ENCODE measurements at regions not wholly inside any gene's neighbourhood (a gene's known extent, or its start where the extent isn't known, plus 50 kb on each side); places are given as distances from the start of the nearest gene placed in this dataset.

DNA sequence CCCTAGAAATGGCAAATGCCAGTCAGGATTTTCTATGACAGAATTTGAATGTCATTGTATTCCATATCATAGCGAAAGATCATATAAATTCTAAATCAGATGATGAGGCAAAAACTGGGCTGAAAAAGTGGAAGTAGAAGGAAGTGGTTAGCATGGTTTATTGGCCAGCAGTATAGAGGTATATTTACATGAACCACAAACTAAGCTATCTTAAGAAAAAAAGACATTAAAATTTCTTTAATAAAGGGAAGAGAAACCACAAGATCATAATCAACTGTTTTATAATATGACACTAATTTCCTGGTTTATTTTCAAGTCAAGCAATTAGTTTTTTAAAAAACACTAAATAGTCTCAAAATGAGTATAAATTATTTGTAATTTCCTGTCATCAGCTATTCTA lies 123.2 kb upstream of the LRP1B start:
- DNase-seq: no peak

DNA sequence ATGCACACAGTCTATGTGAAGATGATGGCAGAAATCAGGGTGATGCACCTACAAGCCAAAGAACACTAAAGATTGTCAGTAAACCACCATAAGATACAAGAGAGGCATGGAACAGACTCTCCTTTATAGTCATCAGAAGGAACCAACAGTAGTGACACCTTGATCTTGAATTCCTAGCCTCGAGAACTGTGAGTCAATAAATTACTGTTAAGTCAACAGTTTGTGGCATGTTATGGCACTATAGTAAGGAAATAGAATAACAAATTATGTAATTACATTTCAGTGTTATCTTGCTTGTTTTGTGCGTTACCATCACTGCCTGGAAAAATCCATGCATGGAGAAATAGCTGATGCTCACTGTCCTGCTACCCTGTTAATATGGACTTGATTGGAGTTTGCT lies 110.2 kb upstream of the LRP1B start:
- DNase-seq: no peak

DNA sequence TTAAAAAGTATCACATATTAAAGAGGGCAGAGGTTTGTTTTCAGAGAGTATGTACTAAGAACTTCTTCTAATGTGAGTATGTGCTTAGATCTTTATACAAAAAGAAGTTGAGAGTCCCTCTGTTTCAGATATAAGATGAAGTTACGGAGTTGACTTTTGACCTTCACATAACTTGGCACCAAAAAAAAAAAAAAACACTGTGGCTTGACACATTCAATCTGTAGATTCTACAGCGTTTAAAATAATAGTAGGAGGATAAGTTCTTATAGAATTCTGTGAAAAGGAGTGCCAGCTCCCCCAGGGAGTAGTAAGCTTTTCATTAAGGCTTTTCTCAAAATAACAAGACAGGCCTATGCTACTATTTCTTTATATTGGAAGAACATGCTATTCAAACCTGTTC lies 105.4 kb upstream of the LRP1B start:
- DNase-seq: no peak

DNA sequence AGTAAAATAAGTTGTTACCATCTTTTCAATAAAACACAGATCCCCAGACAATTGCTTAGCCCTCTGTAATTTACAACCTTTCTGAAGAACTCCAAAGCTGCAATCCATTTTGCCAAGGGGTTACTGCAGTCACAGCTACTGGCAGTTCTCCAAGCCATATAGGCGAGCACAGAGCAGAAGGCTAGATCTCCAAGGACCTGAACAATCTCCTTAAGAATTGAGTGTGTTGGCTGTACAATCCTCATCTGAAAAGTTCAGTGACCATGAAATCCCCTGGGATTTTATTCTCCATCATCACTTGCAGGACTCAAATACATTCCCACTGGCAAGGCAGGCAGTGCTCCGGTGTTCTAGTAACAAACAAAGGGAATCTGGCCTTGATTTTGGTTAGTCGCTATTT lies 103.9 kb upstream of the LRP1B start:
- DNase-seq: no peak

DNA sequence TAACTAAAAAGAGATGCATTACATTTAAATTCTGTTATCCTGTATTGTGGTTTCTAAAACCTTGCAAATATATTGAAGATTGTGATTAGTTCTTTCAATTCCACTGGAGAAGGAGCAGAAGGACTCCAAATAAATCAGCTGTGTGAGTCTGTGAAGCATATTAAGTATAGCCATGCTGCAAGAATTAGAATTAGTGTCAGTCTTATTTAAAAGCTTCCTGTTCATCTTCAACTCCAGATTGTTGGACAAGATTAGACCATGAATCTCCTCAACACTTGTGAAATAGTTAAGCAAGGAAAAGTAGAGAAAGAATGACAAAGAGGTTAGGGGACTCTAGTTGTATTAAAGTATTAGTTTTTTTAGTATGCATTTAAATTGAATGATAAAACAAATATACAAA lies 92.5 kb upstream of the LRP1B start:
- DNase-seq: no peak

DNA sequence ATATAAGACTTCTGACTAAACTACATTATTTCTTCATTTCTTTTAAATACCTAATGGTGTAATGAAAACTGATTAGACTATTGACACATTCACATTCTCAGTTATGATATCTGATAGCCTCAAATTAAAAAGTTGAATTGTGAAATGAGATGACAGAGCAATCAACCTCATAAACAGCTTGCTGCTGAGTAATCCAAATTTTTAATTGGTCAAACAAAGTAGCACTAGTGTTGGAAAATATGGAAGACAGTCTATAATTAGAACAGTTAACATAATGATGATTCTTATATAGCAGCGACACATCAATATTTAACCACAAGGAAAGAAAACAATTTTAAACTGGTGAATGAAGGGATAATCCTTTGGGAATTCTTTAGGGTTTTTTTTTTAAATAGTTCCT lies 91.9 kb upstream of the LRP1B start:
- no peak for DNase-seq

DNA sequence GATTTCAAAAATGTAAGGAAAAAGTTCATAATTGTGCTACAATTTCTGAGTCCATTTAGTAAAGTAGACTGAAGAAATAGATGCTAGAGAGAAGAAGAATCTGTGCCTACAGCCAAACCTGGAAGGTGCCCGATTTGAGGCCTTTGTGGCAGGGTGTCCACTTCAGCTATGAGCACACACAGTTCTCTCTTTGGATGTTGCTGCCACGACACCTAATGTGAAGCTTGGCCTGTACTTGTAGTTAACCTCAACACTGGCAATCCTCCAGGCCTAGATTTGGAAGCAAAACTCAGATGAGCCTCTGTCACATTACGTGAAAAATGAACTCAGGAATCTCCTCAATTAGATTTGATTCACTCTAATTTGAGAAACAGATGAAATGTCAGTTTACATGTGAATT lies 90.1 kb upstream of the LRP1B start:
- DNase-seq: peak; percentile 3

DNA sequence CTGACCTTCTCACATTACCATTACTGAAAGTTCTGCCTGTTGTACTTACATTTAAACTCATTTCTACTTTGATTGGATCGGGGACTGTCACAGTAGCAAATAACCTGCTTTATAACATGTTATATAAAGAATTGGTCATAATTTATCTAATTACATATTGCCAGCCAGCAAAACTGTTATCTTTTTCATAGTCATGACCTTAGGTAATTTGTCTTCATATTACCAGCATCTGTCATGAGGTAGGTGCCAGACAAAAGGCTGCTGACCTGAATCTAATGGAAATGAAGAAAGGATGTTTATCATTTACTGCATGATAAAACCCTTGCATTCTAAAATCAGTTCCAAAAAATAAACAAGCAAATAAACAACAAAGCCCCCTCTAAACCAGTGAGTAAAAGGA lies 89.4 kb upstream of the LRP1B start:
- no peak for DNase-seq

DNA sequence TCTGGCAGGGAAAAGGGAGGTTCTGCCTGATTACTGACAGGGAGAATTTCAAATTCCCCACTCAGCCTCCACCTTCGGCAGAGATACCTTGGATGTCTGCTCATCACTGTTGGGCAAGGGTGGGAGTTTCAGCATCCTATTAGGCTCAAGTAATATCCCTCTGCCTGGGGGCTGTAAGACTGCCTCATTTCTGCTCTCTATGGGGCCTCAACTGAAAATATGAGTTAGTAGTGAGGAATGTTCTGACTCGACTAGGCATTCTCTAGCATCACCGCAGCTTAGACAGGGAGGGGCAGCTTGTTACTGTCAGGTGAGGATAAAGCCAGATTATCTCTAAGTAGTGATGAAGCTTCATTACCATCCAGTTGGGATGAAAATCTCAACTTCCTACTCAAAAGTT lies 87.7 kb upstream of the LRP1B start:
- no peak for DNase-seq

DNA sequence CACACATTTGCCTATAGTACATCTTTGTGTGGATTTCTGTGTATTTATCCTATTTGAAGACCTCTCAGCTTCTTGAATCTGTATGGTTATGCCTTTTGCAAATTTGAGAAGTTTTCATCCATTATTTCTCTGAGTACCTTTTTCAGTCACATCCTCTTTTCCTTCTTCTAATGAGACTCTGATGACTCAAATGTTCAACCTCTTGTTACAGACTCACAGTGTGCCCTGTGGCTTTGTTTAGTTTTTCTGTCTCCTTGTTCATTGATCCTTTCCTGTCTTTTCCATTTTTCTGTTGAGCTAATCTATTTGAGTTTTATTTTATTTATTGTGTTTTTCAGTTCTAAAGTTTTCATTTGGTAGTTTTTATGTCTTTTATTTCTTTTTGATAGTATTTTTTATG lies 87.0 kb upstream of the LRP1B start:
- DNase-seq: no peak

DNA sequence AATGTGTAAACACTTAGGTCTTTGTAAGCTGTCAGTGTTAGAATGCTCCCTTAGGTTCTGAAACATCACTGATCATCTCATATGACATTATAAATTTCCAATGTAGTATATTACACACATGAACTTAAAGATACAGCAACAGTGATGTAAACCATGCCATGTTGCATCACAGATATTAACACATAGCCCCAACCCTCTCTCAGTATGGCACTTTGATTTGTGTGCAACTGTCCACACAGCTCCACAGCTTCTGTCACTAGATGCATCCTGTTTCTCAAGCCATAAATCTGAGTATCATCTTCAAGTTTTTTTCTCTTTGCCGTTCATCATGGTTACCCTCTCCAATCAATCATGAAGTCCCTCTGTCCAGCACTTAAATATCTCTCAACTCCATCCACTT lies 69.2 kb upstream of the LRP1B start:
- no peak for DNase-seq

DNA sequence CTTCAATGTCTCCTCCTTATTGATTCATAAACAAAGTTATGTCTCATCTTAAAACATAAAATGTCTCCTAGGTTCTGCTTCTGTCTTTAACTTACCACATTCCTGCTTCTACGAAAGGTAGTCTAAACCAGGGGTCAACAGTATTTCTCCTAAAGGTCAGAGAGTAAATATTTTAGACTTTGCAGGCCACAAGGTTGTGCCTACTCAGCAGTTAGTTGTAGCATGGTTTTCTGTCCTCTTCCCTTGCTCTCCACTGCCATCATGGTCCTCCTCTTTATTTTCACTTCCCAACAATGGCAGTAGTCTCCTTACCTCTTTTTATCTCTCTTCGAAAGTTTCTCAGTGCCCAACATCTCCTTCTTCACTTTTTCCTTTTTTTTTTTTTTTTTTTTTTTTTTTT lies 68.3 kb upstream of the LRP1B start:
- DNase-seq: no peak

DNA sequence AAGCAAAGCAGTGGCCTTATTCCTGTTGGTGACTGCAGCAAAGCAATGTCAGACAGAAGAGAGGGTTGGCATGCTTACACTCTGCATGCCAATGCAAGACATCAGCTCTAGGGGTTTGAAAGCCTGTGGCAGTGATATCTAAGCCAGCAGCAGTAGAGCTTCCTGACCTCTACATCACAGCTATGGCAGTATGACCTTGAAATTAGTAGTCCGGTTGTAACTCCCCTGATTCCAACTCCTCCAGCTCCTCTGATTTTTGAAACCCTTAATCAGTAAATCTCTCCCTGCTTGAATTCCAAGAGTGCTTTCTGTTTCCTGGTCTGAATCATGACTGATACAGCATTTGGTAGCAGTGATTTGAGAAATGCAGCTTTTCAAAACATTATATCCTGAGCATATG lies 60.0 kb upstream of the LRP1B start:
- no peak for DNase-seq

DNA sequence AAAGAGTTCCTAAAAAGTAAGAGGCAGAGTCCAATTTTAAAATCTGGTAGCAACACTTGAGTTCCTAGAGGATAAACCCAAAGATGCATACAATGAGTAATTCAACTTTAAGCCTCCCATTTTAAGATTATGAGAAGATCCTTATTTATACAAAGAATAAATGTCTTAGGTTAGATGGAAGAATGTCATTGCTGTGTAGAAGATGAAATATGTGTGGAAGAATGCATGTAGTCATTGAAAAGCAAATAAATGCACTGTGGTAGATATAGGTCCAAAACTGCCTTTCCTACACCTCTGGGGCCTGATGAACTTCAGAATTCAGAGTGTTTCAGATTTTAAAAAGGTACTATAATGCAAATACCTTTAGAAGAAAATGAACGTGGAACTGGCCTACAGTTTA lies 58.7 kb upstream of the LRP1B start:
- DNase-seq: no peak

DNA sequence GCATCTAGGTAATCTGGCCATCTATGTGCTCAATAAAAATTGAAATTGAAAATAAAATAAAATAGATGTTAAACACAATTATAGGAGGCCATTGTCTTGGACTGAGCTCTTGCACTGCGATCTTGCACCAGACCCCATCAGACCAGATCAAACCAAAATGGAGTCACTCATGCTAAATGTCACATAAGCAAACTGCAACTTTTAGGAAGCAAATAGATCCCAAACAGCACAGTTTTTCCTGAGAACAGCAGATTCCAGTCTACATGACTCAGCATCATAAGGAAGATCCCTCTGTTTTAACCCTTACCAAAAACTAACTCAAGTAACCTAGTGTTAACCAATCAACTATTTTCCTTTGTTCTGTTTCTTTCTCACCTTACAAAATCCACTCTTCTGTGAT lies 57.7 kb upstream of the LRP1B start:
- no peak for DNase-seq

DNA sequence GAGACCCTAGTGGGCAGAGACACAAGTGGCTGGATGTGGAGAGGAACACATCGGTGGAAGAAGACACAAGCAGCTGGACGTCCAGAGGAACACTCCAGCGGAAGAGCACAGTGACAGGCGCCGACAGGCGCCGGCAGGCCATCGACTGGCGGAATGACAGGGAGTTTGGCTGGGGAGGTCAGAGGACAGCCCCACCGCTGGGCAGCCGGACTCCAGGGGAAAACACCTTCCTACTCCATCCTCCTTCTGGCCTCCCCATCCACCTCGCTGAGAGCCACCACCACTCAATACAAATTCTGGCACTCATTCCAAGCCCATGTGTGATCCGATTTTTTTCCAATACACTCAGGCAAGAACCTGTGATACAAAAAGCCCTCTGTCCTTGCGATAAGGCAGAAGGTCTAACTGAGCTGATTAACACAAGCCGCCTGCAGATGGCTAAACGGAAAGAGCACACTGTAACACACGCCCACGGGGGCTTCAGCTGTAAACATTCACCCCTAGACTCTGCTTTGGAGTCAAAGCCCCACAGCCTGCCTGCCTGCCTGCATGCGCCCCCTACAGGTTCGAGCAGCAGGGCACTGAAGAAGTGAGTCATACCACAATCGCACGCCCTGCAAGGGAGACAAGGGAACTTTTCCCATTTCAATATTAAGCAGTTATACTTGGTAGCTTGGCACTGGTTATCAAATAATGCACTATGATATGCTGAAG lies 50.2 kb upstream of the LRP1B start:
- no peak for DNase-seq

All from muscle of arm (tissue), 1 donor.